Heart right ventricle (tissue), 16 donors: ENCODE measurements at regions not wholly inside any gene's neighbourhood (a gene's known extent, or its start where the extent isn't known, plus 50 kb on each side); places are given as distances from the start of the nearest gene placed in this dataset.

Source experiments
- ATAC-seq, 8 donors: fragments of 200-7000 bp; cut with Tn5 transposase; one replicate each; pipeline ENCODE4 v1.9.1; 2020; ENCODE audit warnings: mild to moderate bottlenecking in 8 of 8, moderate library complexity in 8 of 8, moderate number of reproducible peaks in 1 of 8
- DNase-seq, 2 donors: peaks; one replicate each; pipeline ENCODE4 v3.0.0-alpha.2; 2020
- H3K27ac ChIP-seq, 10 donors: fragments of 200-600 bp; sonication (generic) in 2 of 10; one replicate each; pipeline versions ENCODE4 v1.5.0 to v1.8.0; 2020 to 2022; ENCODE audit warnings: mild to moderate bottlenecking in 3 of 10
- H3K27me3 ChIP-seq, 7 donors: fragments of 200-600 bp; one replicate each; pipeline ENCODE4 v1.8.0; 2021 to 2022; ENCODE audit warnings: mild to moderate bottlenecking in 2 of 7
- H3K36me3 ChIP-seq, 9 donors: fragments of 200-600 bp; sonication (generic) in 1 of 9; one replicate each; pipeline versions ENCODE4 v1.5.0 to v1.8.0; 2020 to 2022; ENCODE audit warnings: mild to moderate bottlenecking in 2 of 9
- H3K4me1 ChIP-seq, 9 donors: fragments of 200-600 bp; sonication (generic) in 1 of 9; one replicate each; pipeline versions ENCODE4 v1.5.0 to v1.8.0; 2020 to 2022; ENCODE audit warnings: mild to moderate bottlenecking in 4 of 9
- H3K4me3 ChIP-seq, 10 donors: fragments of 200-600 bp; sonication (generic) in 2 of 10; one replicate each; pipeline versions ENCODE4 v1.5.0 to v1.8.0; 2020 to 2022; ENCODE audit warnings: mild to moderate bottlenecking in 7 of 10, moderate library complexity in 2 of 10
- H3K9me3 ChIP-seq, 11 donors: fragments of 200-600 bp in 10 of 11; sonication (generic) in 2 of 11; one replicate each; pipeline versions ENCODE4 v1.5.0 to v1.8.0; 2013 to 2022; ENCODE audit warnings: mild to moderate bottlenecking in 2 of 11, control low read depth in 1 of 11, moderate library complexity in 1 of 11
- CTCF ChIP-seq, 9 donors: fragments of 200-600 bp; sonication (generic) in 2 of 9; IDR thresholded peaks; one replicate each; pipeline versions ENCODE4 v1.5.0 to v1.8.0; 2021 to 2022; ENCODE audit warnings: antibody characterized with exemption in 9 of 9, mild to moderate bottlenecking in 5 of 9, moderate library complexity in 1 of 9
- WGBS, 2 donors: extraction: QIAGEN DNeasy Blood & Tissue Kit; methylation state at CpG; one replicate each; pipeline ENCODE4 v1.1.7; 2013; ENCODE audit warnings: inconsistent platforms in 1 of 2; 5-methylcytosine and 5-hydroxymethylcytosine counted together
- intact Hi-C, 10 donors: fragments of 100-400 bp; cut with DNase I; formaldehyde crosslinking; loops; one replicate each; pipeline versions ENCODE4 v1.11.1 to v1.14.2; 2022
- donor health status: Arrhythmogenic right ventricular cardiomyopathy.
- donor health status: ischemic (EF 13 %, LVEDD 7.1; RV severe dilation, severe dysfunction).
- donor health status: healthy with polysubstance abuse.
- donor health status: DM: no; HTN: yes; CAD: no.
- donor health status: DM: no; HTN: no; CAD: no.
- donor health status: ischemic (EF 25% LVEDD 6.9; RV normal size, moderate dysfunction).
- donor health status: ischemic (EF 25% LVEDD 5.7; RV mildly dilated, moderate dysfunction).
- donor health status: healthy.
- donor health status: DM: yes; HTN: yes; CAD: no.
- donor health status: Ischemic cardiomyopathy.
- donor health status: ischemic (EF 35%, LVEDD 5.7; RV mildly dilated, moderate dysfunction).
- donor health status: nonischemic (EF 11% LVEDD 7.7; RV severe dilation, severe dysfunction).
- donor health status: DM: yes; HTN: yes; CAD: no.
- donor health status: PGD.
- donor health status: ischemic (EF 29% LVEDD 5.4; RV normal size, mild dysfunction).
- donor health status: nonischemic (EF 23%, LVEDD 6.1; RV moderate dilation, normal function).

- ATAC-seq (peak; percentile 93 to 97 (median 94)), DNase-seq (peak; percentile 79 to 81)
- peaks cover 0 to 9% (median 0%) of the 10 kb centered on the region in 9 donors for H3K4me1 ChIP-seq
- H3K36me3 ChIP-seq, result peaks cover 0 to 88% (median 6%) of the 10 kb centered on the region in 9 donors
- H3K9me3 ChIP-seq, result no peaks in the 10 kb centered on the region
- intact Hi-C loops, result loop anchor here (1.0 to 10.0 kb wide), 9 partner anchors 82 to 552 kb away; no protein-coding TSS in a partner anchor
- WGBS, 2 donors, result 28 to 34% methylated on average over 5 of the region's 5 CpGs
- no peak overlapping the region for H3K4me3 ChIP-seq
- H3K27me3 ChIP-seq, result no peaks in the 10 kb centered on the region
- H3K27ac ChIP-seq, result no peak overlapping the region
- peak; percentile 75 to 95 (median 88) for TF ChIP-seq CTCF (IDR thresholded peaks at IDR 0.05)
These were observed 73.8 kb downstream of the SYNE3 start for GRCh38 chr14:95442633-95443021.

GRCh38 chr14:95442016-95442632, 74.3 kb downstream of the SYNE3 start:
- intact Hi-C loops, result loop anchor here (1.0 to 10.0 kb wide), 9 partner anchors 83 to 553 kb away; no protein-coding TSS in a partner anchor
- ATAC-seq (no peak), DNase-seq (no peak)
- TF ChIP-seq CTCF (IDR thresholded peaks at IDR 0.05), result no peak
- H3K27ac ChIP-seq, result no peak overlapping the region
- H3K4me1 ChIP-seq, result peaks cover 0 to 9% (median 0%) of the 10 kb centered on the region in 9 donors
- 73 to 78% methylated on average over 6 of the region's 6 CpGs for WGBS, 2 donors
- H3K36me3 ChIP-seq, result peaks cover 0 to 89% (median 6%) of the 10 kb centered on the region in 9 donors
- H3K9me3 ChIP-seq, result no peaks in the 10 kb centered on the region
- no peaks in the 10 kb centered on the region for H3K27me3 ChIP-seq
- no peak overlapping the region for H3K4me3 ChIP-seq

GRCh38 chr14:95440951-95441350, 75.5 kb downstream of the SYNE3 start:
- Histone ChIP-seq H3K4me3 (no peak overlapping the region), H3K9me3 (peaks cover 0 to under 1% (median 0%) of the 10 kb centered on the region in 11 donors), H3K27me3 (no peaks in the 10 kb centered on the region), H3K27ac (no peak overlapping the region), H3K36me3 (peaks cover 0 to 96% (median 9%) of the 10 kb centered on the region in 9 donors), H3K4me1 (peaks cover 0 to 9% (median 0%) of the 10 kb centered on the region in 9 donors)
- TF ChIP-seq CTCF (IDR thresholded peaks at IDR 0.05), result no peak
- ATAC-seq (no peak), DNase-seq (no peak)
- 76 to 82% methylated on average over 2 of the region's 2 CpGs for WGBS, 2 donors
- intact Hi-C loops, result loop anchor here in 7 of 10 donors (2.0 to 10.0 kb wide), 6 partner anchors 86 to 554 kb away; no protein-coding TSS in a partner anchor

GRCh38 chr14:95440496-95440895, 76.0 kb downstream of the SYNE3 start:
- WGBS, 2 donors, result 79 to 82% methylated on average over 5 of the region's 5 CpGs
- peaks cover 0 to 5% (median 0%) of the 10 kb centered on the region in 11 donors for H3K9me3 ChIP-seq
- DNase-seq, result no peak
- no peak overlapping the region for H3K4me3 ChIP-seq
- ATAC-seq, result no peak
- intact Hi-C loops, result loop anchor here in 7 of 10 donors (2.0 to 10.0 kb wide), 6 partner anchors 87 to 554 kb away; no protein-coding TSS in a partner anchor
- H3K27ac ChIP-seq, result no peak overlapping the region
- H3K27me3 ChIP-seq, result no peaks in the 10 kb centered on the region
- TF ChIP-seq CTCF (IDR thresholded peaks at IDR 0.05), result no peak
- H3K4me1 ChIP-seq, result peaks cover 0 to 9% (median 0%) of the 10 kb centered on the region in 9 donors
- H3K36me3 ChIP-seq, result peaks cover 0 to 96% (median 14%) of the 10 kb centered on the region in 9 donors
